Hematopoietic multipotent progenitor cell treated with erythropoietin and hydrocortisone succinate and interleukin-3 and kit ligand, for 15 days (in vitro differentiated cells): ENCODE measurements at regions not wholly inside any gene's neighbourhood (a gene's known extent, or its start where the extent isn't known, plus 50 kb on each side); places are given as distances from the start of the nearest gene placed in this dataset.
A peak's percentile ranks its signal among the peaks of the same experiment; 100 is the strongest.
"Not testable (repeated sequence)": the region's sequence is repeated elsewhere in the genome, so short reads cannot be mapped to it uniquely, and the experiment has no call there.

Source experiments
- DNase-seq: peaks from one replicate; pipeline ENCODE4 v3.0.0-alpha.2; 2015; ENCODE audit warnings: low spot score

GRCh38 chr3:66808891-66809594, 189.1 kb upstream of the KBTBD8 start:
- DNase-seq: no peak

DNA sequence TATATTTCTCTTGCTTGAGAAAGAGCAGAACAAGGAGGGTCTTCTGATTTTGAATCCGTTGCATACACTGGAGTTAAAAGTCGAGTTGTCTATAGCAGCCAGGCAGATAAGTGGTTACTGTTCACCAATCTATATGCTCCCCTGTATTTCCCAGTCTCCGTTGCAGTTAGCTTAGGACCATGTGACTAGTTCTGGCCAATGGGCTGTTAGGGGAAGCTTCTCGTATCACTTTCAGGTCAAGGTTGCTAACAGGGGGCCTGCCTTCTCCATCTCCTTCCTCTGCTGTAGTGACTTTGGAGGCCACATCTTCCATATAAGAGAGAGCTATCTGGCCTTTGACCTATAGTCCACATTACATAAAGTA, 188.5 kb upstream of the KBTBD8 start:
- DNase-seq: no peak

- DNase-seq: no peak
Observed at GRCh38 chr3:66812136-66812535, 186.0 kb upstream of the KBTBD8 start.

DNA sequence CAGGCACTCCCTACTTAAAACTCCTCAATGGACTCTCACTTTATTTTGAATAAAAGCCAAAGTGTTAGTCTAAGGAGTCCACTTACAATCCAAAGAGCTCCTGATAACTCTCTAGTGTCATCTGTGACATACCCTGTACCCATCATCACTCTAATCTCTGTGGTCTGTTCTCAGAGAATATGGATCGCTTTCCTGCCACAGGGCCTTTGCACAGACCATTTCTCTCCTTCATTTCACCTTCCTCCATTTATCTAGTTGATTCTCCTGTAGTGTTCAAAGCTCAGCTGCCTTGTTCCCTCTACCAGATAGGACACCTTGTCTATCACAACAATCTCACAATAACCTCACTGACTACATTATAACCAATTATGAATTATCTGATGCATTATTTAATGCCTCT, 185.4 kb upstream of the KBTBD8 start:
- DNase-seq: no peak

GRCh38 chr3:66816090-66816761, 181.9 kb upstream of the KBTBD8 start:
- DNase-seq: peak; percentile 50

DNA sequence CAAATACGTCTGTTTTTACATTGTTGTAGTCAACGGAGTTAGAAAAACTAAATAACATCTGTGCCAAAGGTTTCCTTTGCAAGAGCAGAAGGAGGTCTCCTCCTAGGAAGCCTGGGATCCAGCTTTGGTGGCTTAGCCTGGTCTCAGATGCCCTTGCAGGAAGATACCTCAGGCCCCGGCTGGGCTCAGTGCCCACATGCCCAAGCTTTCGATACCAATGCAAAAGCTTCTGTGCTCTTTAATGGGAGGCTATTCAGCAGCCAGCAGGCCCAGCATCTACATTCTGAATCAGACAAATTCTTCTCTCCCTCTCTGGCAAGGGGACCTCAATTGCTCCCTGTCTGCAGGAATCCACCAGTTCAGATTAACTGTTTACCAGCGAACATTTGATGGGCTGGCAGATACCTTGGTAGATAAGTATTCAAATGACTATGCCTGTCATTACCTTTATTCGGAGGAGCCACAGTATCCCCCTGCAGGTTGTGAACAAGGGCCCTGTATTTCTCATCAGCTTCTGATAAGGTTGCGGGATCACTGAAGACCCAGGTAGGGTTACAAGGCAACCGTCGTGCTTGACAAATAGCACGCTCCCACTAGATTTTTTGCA, 180.1 kb upstream of the KBTBD8 start:
- DNase-seq: no peak

DNA sequence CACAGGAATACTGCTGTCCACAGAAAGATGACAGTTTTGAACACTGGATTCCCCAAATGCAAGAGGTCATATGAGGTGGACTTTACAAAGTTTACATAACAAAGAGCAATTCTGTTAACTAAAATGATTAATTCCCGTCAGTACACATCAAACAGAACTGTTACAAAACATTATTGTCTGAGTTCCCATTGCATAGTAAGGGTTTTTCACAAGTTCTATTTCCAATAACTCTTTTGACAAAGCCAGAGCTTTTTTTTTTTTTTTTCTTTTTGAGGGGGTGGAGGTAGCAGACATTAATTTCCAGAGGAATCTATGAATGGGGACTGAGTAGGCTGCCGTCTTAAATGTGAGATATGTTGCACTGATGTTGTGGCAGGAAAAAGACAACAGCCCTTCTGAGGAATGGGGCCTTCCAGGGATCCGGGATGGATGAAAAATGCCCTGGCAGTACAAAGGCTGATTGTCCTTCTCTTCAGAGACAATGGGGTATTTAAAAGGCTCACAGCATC, 178.1 kb upstream of the KBTBD8 start:
- DNase-seq: no peak

- peak; percentile 49 for DNase-seq
Observed at GRCh38 chr3:66822186-66823008, 175.7 kb upstream of the KBTBD8 start.

DNA sequence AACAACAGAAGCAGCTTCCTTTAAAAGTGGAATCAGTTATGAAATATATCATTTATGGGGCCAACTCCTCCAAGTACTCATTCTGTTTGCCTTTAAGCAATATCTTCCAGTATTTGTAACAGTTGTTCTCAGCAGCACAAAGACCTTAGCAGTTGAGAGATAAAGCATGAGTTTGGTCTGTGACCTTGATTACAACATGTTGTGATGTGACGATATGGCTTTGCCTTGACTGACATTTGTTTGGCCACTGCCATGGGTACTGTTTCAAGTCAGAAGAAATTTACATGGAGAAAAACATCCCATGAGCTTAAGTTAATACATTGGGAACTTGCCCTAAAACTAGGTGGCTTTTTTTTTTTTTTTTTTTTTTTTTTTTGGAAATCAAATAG, 175.1 kb upstream of the KBTBD8 start:
- no peak for DNase-seq

DNA sequence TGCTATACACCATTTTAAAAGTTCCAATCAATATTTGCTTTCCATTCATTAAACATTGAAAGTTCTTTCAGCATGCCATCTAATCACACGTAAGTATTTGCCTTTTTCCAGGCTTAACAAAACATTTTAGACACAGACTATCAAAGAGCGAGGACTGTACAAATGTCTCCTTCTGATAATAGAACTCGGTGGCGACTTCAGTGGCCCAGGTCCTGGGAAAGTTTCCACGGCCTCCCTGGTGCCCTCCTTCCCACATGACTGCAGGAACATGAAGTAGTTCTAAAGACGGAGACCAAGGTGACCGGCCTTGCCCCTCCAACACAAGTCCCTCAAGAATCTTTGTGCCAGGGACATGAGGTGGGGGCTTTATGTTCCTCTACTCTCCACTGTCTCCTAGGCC, 174.6 kb upstream of the KBTBD8 start:
- DNase-seq: no peak

GRCh38 chr3:66825375-66825774, 172.7 kb upstream of the KBTBD8 start:
- DNase-seq: no peak

GRCh38 chr3:66827726-66828125, 170.4 kb upstream of the KBTBD8 start:
- no peak for DNase-seq

DNA sequence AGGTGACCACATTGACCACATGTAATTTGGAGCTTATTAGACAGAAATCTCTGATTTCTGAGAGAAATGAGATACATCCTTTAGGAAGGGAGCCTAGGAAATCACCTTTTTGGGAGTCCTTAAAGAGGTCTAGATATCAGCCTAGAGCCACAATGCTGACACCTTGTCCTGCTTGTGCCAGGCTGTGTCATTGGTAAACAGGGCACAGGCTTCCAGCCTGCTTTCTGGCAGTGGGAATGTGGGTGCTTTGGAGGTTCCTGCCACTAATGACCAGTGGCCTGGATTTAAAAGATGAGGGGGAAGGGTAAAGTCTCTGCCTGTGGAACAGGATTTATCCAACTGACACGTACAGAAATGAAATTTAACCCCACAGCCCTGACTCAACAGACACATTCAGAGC, 169.8 kb upstream of the KBTBD8 start:
- DNase-seq: no peak

- no peak for DNase-seq
Observed at GRCh38 chr3:66830301-66830700, 167.8 kb upstream of the KBTBD8 start.

- no peak for DNase-seq
Observed at GRCh38 chr3:66831931-66832330, 166.2 kb upstream of the KBTBD8 start.

DNA sequence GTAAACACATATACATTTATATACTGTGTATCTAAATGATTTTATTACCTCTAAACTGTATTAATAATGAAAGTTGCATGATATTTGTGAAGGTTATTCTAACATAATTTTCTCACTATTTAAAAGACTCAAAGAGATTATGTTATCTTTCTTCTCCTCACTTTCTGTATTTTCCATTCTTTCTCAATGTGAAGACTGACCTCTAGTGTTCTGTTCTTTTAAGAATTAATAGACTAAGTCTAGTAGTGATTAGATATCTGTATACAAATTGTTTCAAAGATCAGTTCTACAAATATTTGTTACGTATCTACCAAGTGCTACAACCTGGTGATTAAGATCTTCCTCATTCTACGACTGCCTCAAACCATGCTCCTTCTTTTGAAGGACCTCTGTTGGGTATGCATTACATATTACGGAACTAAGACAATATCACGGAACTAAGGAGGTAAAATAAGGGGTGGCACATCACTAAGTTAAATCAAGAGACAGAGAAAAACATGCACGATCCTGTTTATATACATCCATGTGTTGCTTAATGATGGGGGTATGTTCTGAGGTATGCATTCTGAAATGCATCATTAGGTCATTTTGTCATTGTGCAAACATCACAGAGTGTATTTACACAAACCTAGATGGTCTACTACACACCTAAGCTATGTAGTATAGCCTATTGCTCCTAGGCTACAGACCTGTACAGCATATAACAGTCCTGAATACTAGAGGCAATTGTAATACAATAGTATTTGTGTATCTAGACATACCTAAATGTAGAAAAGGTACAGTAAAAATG, 161.5 kb upstream of the KBTBD8 start:
- DNase-seq: no peak

DNA sequence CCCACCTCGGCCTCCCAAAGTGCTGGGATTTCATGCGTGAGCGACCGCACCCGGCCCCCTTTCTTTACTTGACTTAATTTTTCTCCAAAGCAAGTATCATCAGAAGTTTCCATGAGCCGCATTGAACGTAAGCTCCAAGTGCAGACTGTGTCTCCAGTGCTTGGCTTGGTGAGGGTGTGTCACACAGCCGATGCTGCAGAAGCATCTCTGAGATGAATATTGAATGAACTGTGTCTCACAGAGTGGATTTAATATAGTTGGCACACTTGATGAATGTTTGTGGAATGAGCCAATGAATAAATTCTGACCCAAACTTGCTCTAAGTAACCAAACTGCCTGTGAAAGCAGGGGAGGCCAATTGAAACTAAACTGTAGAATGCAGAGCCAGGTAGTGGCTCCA, 159.4 kb upstream of the KBTBD8 start:
- no peak for DNase-seq

- no peak for DNase-seq
Observed at GRCh38 chr3:66839508-66839907, 158.6 kb upstream of the KBTBD8 start.

DNA sequence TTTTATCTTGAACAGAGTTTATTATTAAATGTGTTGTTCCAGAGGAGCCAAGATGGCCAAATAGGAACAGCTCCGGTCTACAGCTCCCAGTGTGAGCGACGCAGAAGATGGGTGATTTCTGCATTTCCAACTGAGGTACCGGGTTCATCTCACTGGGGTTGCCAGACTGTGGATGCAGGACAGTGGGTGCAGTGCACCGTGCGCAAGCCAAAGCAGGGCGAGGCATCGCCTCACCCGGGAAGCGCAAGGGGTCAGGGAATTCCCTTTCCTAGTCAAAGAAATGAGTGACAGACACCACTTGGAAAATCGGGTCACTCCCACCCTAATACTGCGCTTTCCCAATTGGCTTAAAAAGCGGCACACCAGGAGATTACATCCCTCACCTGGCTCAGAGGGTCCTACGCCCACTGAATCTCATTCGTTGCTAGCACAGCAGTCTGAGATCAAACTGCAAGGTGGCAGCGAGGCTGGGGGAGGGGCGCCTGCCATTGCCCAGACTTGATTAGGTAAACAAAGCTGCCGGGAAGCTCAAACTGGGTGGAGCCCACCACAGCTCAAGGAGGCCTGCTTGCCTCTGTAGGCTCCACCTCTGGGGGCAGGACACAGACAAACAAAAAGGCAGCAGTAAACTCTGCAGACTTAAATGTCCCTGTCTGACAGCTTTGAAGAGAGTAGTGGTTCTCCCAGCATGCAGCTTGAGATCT, 155.2 kb upstream of the KBTBD8 start:
- not testable (repeated sequence) for DNase-seq

DNA sequence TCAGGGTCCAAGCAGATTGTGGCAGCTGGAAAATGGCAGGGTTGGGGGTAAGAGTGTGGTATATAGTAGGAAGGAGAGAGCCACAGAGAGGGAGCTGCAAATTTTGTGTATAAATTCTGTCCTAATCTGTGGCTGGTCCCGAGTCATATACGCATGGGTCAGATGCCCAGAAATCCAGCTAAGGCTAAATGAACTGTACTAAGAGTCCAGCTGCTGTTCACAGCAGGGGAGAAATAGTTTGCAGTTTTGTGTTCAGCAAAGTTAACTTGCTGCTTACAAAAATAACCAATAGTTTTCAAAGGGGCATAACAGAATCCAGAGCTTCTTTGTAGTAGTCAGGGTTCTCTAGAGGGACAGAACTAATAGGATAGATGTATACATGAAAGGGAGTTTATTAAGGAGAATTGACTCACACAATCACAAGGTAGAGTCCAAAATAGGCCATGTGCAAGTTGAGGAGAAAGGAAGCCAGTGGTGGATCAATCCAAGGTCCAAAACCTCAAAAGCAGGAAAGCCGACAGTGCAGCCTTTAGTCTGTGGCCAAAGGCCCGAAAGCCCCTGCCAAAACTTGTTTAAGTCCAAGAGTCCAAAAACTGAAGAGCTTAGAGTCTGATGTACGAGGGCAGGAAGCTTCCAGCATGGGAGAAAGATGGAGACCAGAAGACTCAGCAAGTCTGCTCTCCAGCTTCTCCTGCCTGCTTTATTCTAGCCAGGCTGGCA, 146.1 kb upstream of the KBTBD8 start:
- DNase-seq: no peak
